GM12878 (cell line): ENCODE measurements at regions not wholly inside any gene's neighbourhood (a gene's known extent, or its start where the extent isn't known, plus 50 kb on each side); places are given as distances from the start of the nearest gene placed in this dataset.

ENCODE experiments used
- ATAC-seq: fragments of 200-7000 bp; cut with Tn5 transposase; 3 replicates; pipeline ENCODE4 v1.9.1; 2020; ENCODE audit warnings: mild to moderate bottlenecking, moderate library complexity
- BruUV-seq: library from RNA; stranded (reverse); fragments of 400-500 nt; replicated peaks from 2 replicates; lab custom pipeline; 2021; lab: Mats Ljungman, UMichigan
- CTCF ChIA-PET: fragments of 300-600 bp; sonication (Branson Sonifier 250); formaldehyde crosslinking; extraction: SDS; loops from one replicate; lab custom pipeline; 2021; ENCODE audit warnings: inconsistent platforms; lab: Yijun Ruan, JAX
- POLR2A ChIA-PET: fragments of 350-600 bp; formaldehyde crosslinking; extraction: SDS; loops from one replicate; lab custom pipeline; 2021; ENCODE audit warnings: inconsistent platforms; lab: Charles Lee
- RAD21 ChIA-PET: fragments of 300-600 bp; sonication (Branson Sonifier 250); formaldehyde crosslinking; loops from one replicate; lab custom pipeline; 2023; ENCODE audit warnings: antibody characterized with exemption; ENCODE audit not compliant: unreplicated experiment; lab: Charles Lee
- SMC1A ChIA-PET: fragments of 300-600 bp; sonication (Branson Sonifier 250); formaldehyde crosslinking; loops from one replicate; lab custom pipeline; 2023; ENCODE audit not compliant: unreplicated experiment, uncharacterized antibody; lab: Charles Lee
- DNase-seq: peaks from one replicate; pipeline ENCODE4 v3.0.0-alpha.2; 2011; ENCODE audit warnings: low read depth, low spot score
- FAIRE-seq: peaks from 3 replicates; lab custom pipeline; 2011; peaks lifted over from hg19 to GRCh38; lab: Jason Lieb, UNC
- H2AFZ ChIP-seq: 2 replicates; pipeline ENCODE4 v1.6.0; 2011; ENCODE audit warnings: low read depth, low read length, control low read depth; ENCODE audit not compliant: control insufficient read depth
- H3K27ac ChIP-seq: 2 replicates; pipeline ENCODE4 v1.5.1; 2011; ENCODE audit warnings: control low read depth; ENCODE audit not compliant: control insufficient read depth, insufficient read depth
- H3K27me3 ChIP-seq, 2 experiments: replicated peaks in 1 of 2; 2 replicates each; pipeline versions ENCODE4 v1.6.0 to v1.6.1; 2011; ENCODE audit warnings: low read length in 1 of 2; ENCODE audit not compliant: control insufficient read depth in 2 of 2, insufficient read depth in 2 of 2
- H3K36me3 ChIP-seq, 2 experiments: 2 replicates each; pipeline ENCODE4 v1.5.1; 2011; ENCODE audit warnings: low read length in 1 of 2; ENCODE audit not compliant: control insufficient read depth in 2 of 2, insufficient read depth in 2 of 2
- H3K4me1 ChIP-seq: 2 replicates; pipeline ENCODE4 v1.6.1; 2011; ENCODE audit warnings: mild to moderate bottlenecking, low read length, moderate library complexity, mixed read lengths; ENCODE audit not compliant: control insufficient read depth, insufficient read depth
- H3K4me2 ChIP-seq: 2 replicates; pipeline ENCODE4 v1.6.0; 2011; ENCODE audit warnings: control low read depth; ENCODE audit not compliant: control insufficient read depth, insufficient read depth
- H3K4me3 ChIP-seq: fragments of 200-600 bp; sonication (generic); 2 replicates; pipeline ENCODE4 v1.5.1; 2016
- H3K79me2 ChIP-seq: 2 replicates; pipeline ENCODE4 v1.6.0; 2011; ENCODE audit warnings: low read length; ENCODE audit not compliant: control insufficient read depth, insufficient read depth
- H3K9ac ChIP-seq: 2 replicates; pipeline ENCODE4 v1.8.0; 2011; ENCODE audit warnings: low read length, control low read depth, mixed read lengths; ENCODE audit not compliant: control insufficient read depth, insufficient read depth
- H3K9me3 ChIP-seq: replicated peaks from 3 replicates; pipeline ENCODE4 v1.5.1; 2011; ENCODE audit warnings: mild to moderate bottlenecking, low read length; ENCODE audit not compliant: control insufficient read depth, insufficient read depth
- H4K20me1 ChIP-seq: 2 replicates; pipeline ENCODE4 v1.6.0; 2011; ENCODE audit not compliant: control insufficient read depth, insufficient read depth
- CBX5 ChIP-seq: sonication (generic); IDR thresholded peaks from 2 replicates; pipeline ENCODE4 v1.6.1; 2016; ENCODE audit warnings: low read depth, moderate library complexity, mild to moderate bottlenecking, inconsistent platforms
- ETV6 ChIP-seq, 2 experiments: fragments of 450-650 bp in 1 of 2; IDR thresholded peaks in 1 of 2; conservative IDR thresholded peaks in 1 of 2; 2 replicates each; pipeline ENCODE4 v1.6.1; 2014; ENCODE audit warnings: antibody characterized with exemption in 1 of 2, borderline replicate concordance in 1 of 2, low read depth in 1 of 2, mild to moderate bottlenecking in 1 of 2, moderate library complexity in 1 of 2
- EZH2 ChIP-seq: IDR thresholded peaks from 2 replicates; pipeline ENCODE4 v1.6.1; 2012; ENCODE audit warnings: low read depth, mild to moderate bottlenecking, control low read depth, inconsistent platforms, low read length, borderline replicate concordance; ENCODE audit not compliant: control insufficient read depth
- GATAD2B ChIP-seq: fragments of 450-650 bp; conservative IDR thresholded peaks from 2 replicates; pipeline ENCODE4 v1.6.1; 2017; ENCODE audit warnings: low read depth, mild to moderate bottlenecking, moderate library complexity
- JUNB ChIP-seq: IDR thresholded peaks from 2 replicates; pipeline ENCODE4 v1.6.1; 2016; ENCODE audit warnings: antibody characterized with exemption, mild to moderate bottlenecking
- MXI1 ChIP-seq: fragments of 150-350 bp; IDR thresholded peaks from 2 replicates; pipeline ENCODE4 v1.6.1; 2011; ENCODE audit warnings: low read depth, mild to moderate bottlenecking, inconsistent platforms, low read length, improper control_type of control experiment
- SIX5 ChIP-seq: IDR thresholded peaks from 2 replicates; pipeline ENCODE4 v1.6.1; 2011; ENCODE audit warnings: mild to moderate bottlenecking, low read depth, low read length, moderate library complexity; ENCODE audit not compliant: severe bottlenecking
- SMARCA5 ChIP-seq: fragments of 450-650 bp; IDR thresholded peaks from 2 replicates; pipeline ENCODE4 v1.6.1; 2017; ENCODE audit warnings: mild to moderate bottlenecking
- SPI1 ChIP-seq: IDR thresholded peaks from 2 replicates; pipeline ENCODE4 v1.6.1; 2011; ENCODE audit warnings: low read depth, mild to moderate bottlenecking, low read length, moderate library complexity, borderline replicate concordance; ENCODE audit not compliant: insufficient read depth
- STAT1 ChIP-seq: fragments of 450-650 bp; conservative IDR thresholded peaks from 2 replicates; pipeline ENCODE4 v1.6.1; 2014; ENCODE audit warnings: antibody characterized with exemption, mild to moderate bottlenecking
- TCF3 ChIP-seq: IDR thresholded peaks from 2 replicates; pipeline ENCODE4 v1.6.1; 2012; ENCODE audit warnings: low read depth, mild to moderate bottlenecking, low read length, borderline replicate concordance; ENCODE audit not compliant: insufficient read depth
- WGBS: methylation state at CpG from one replicate; pipeline ENCODE4 v1.1.6; 2016; ENCODE audit warnings: low lambda C conversion rate; ENCODE audit not compliant: insufficient replicate concordance, insufficient coverage; ENCODE audit errors: missing lambda C conversion rate; 5-methylcytosine and 5-hydroxymethylcytosine counted together
- in situ Hi-C: fragments of 300-500 bp; cut with MboI; formaldehyde crosslinking; loops from 9 replicates; pipeline ENCODE4 v1.14.3; 2018; ENCODE audit warnings: mixed read lengths
- intact Hi-C: fragments of 100-400 bp; cut with micrococcal nuclease; formaldehyde crosslinking; loops from one replicate; pipeline ENCODE4 v1.14.2; 2022; ENCODE audit not compliant: unreplicated experiment
- TF ChIP-seq, protein P1 (sequence below): fragments of 450-650 bp; IDR thresholded peaks from 2 replicates; pipeline ENCODE4 v1.6.1; 2018; ENCODE audit warnings: borderline replicate concordance, mild to moderate bottlenecking; ENCODE audit not compliant: partially characterized antibody
- TF ChIP-seq, protein P2 (sequence below): IDR thresholded peaks from 2 replicates; pipeline ENCODE4 v1.6.1; 2011; ENCODE audit warnings: mild to moderate bottlenecking, low read depth, low read length, moderate library complexity; ENCODE audit not compliant: insufficient replicate concordance
- TF ChIP-seq, protein P3 (sequence below): fragments of 450-650 bp; formaldehyde crosslinking; IDR thresholded peaks from 2 replicates; pipeline ENCODE4 v1.4.0; 2022; ENCODE audit warnings: mild to moderate bottlenecking, moderate library complexity
- TF ChIP-seq, protein P4 (sequence below): fragments of 450-650 bp; IDR thresholded peaks from 2 replicates; pipeline ENCODE4 v1.6.1; 2017; ENCODE audit warnings: low read depth, mild to moderate bottlenecking, moderate library complexity

DNA sequence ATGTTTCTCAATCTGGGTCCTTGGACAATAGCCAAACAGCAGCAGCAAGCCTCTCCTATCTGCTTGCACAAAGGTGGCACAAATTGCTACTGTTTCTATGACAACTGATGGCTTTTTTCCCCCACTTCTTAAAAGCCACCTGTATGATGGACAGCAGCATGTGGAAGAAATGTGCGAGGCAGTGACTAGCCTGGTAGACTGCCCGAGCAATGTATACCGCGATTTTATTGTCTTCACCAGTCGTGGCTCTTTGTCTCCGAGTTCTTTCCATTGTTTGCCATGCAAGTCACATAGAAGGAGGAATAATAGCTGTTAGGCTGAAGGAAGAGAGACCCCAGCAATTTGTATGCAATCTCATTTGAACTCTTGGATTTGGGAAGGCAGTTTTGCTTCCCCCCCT, 79.4 kb downstream of the S1PR1 start:
- no peak overlapping the region for H3K9ac ChIP-seq
- BruUV-seq: no TSS peak
- ChIA-PET CTCF (interaction anchor here (0.7 to 4.5 kb wide), 4 partner anchors 41 to 119 kb away, joined by 3 to 28 read pairs (median 15); no protein-coding TSS in a partner anchor), SMC1A (interaction anchor here (0.6 to 2.1 kb wide), 3 partner anchors 23 to 166 kb away, joined by 3 to 9 read pairs (median 4); no protein-coding TSS in a partner anchor), RAD21 (interaction anchor here (1.3 to 14.6 kb wide), 2 partner anchors 42 to 92 kb away, joined by 3 to 181 read pairs; no protein-coding TSS in a partner anchor), POLR2A (interaction anchor here (0.8 to 1.6 kb wide), 2 partner anchors 80 to 92 kb away, joined by 3 to 4 read pairs; no protein-coding TSS in a partner anchor)
- H3K4me3 ChIP-seq: no peak overlapping the region
- no peak for DNase-seq
- ATAC-seq: no peak
- H3K9me3 ChIP-seq: no peaks in the 10 kb centered on the region; the same call in 1 of the 3 replicates
- intact Hi-C loops: no loop called here
- FAIRE-seq: no peak
- no peak overlapping the region for H3K27ac ChIP-seq
- H3K4me2 ChIP-seq: no peak overlapping the region
- no peak overlapping the region for H2AFZ ChIP-seq
- H3K79me2 ChIP-seq: no peaks in the 10 kb centered on the region
- no peaks in the 10 kb centered on the region for H4K20me1 ChIP-seq
- H3K27me3 ChIP-seq: no peaks in the 10 kb centered on the region
- no peaks in the 10 kb centered on the region for H3K36me3 ChIP-seq
- in situ Hi-C loops: no loop called here
- WGBS: 98% methylated on average over 6 of the region's 6 CpGs
- H3K4me1 ChIP-seq: peaks cover 25% of the 10 kb centered on the region
- TF ChIP-seq, protein P1, sequence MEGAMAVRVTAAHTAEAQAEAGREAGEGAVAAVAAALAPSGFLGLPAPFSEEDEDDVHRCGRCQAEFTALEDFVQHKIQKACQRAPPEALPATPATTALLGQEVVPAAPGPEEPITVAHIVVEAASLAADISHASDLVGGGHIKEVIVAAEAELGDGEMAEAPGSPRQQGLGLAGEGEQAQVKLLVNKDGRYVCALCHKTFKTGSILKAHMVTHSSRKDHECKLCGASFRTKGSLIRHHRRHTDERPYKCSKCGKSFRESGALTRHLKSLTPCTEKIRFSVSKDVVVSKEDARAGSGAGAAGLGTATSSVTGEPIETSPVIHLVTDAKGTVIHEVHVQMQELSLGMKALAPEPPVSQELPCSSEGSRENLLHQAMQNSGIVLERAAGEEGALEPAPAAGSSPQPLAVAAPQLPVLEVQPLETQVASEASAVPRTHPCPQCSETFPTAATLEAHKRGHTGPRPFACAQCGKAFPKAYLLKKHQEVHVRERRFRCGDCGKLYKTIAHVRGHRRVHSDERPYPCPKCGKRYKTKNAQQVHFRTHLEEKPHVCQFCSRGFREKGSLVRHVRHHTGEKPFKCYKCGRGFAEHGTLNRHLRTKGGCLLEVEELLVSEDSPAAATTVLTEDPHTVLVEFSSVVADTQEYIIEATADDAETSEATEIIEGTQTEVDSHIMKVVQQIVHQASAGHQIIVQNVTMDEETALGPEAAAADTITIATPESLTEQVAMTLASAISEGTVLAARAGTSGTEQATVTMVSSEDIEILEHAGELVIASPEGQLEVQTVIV: no peak
- no peak for TF ChIP-seq JUNB
- no peak for TF ChIP-seq STAT1
- TF ChIP-seq, protein P2, sequence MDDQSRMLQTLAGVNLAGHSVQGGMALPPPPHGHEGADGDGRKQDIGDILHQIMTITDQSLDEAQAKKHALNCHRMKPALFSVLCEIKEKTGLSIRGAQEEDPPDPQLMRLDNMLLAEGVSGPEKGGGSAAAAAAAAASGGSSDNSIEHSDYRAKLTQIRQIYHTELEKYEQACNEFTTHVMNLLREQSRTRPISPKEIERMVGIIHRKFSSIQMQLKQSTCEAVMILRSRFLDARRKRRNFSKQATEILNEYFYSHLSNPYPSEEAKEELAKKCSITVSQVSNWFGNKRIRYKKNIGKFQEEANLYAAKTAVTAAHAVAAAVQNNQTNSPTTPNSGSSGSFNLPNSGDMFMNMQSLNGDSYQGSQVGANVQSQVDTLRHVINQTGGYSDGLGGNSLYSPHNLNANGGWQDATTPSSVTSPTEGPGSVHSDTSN: no peak
- TF ChIP-seq SIX5: no peak
- no peak for TF ChIP-seq SMARCA5
- TF ChIP-seq CBX5: no peak
- TF ChIP-seq ETV6 (conservative IDR thresholded peaks at IDR 0.05 in 1 of 2, IDR thresholded peaks at IDR 0.05 in 1 of 2; ENCODE audit: borderline replicate concordance in 1 of 2, low read depth in 1 of 2): no peak
- TF ChIP-seq, protein P3, sequence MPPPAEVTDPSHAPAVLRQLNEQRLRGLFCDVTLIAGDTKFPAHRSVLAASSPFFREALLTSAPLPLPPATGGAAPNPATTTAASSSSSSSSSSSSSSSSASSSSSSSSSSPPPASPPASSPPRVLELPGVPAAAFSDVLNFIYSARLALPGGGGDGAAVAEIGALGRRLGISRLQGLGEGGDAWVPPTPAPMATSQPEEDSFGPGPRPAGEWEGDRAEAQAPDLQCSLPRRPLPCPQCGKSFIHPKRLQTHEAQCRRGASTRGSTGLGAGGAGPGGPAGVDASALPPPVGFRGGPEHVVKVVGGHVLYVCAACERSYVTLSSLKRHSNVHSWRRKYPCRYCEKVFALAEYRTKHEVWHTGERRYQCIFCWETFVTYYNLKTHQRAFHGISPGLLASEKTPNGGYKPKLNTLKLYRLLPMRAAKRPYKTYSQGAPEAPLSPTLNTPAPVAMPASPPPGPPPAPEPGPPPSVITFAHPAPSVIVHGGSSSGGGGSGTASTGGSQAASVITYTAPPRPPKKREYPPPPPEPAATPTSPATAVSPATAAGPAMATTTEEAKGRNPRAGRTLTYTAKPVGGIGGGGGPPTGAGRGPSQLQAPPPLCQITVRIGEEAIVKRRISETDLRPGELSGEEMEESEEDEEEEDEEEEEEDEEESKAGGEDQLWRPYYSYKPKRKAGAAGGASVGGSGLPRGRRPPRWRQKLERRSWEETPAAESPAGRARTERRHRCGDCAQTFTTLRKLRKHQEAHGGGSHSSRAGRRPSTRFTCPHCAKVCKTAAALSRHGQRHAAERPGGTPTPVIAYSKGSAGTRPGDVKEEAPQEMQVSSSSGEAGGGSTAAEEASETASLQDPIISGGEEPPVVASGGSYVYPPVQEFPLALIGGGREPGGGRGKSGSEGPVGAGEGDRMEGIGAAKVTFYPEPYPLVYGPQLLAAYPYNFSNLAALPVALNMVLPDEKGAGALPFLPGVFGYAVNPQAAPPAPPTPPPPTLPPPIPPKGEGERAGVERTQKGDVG (CRISPR knock-in tag): no peak
- no peak for TF ChIP-seq TCF3
- TF ChIP-seq SPI1: no peak
- no peak for TF ChIP-seq EZH2
- no peak for TF ChIP-seq GATAD2B
- no peak for TF ChIP-seq MXI1
- TF ChIP-seq, protein P4, sequence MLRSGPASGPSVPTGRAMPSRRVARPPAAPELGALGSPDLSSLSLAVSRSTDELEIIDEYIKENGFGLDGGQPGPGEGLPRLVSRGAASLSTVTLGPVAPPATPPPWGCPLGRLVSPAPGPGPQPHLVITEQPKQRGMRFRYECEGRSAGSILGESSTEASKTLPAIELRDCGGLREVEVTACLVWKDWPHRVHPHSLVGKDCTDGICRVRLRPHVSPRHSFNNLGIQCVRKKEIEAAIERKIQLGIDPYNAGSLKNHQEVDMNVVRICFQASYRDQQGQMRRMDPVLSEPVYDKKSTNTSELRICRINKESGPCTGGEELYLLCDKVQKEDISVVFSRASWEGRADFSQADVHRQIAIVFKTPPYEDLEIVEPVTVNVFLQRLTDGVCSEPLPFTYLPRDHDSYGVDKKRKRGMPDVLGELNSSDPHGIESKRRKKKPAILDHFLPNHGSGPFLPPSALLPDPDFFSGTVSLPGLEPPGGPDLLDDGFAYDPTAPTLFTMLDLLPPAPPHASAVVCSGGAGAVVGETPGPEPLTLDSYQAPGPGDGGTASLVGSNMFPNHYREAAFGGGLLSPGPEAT: no peak
